ENCODE measurements at regions not wholly inside any gene's neighbourhood (a gene's known extent, or its start where the extent isn't known, plus 50 kb on each side); places are given as distances from the start of the nearest gene placed in this dataset.

GRCh38 chr2:220533485-220533884, 906.1 kb downstream of the SLC4A3 start:
- H3K27ac ChIP-seq (ENCODE audit: low read depth in 1 of 2, low read length in 2 of 2) = no peak overlapping the region
- H3K4me3 Mint-ChIP-seq = no peak overlapping the region
- no peak for ATAC-seq (ENCODE audit: poor library complexity)

GRCh38 chr2:220539481-220539880, 912.1 kb downstream of the SLC4A3 start:
- Mint-ChIP-seq H3K27ac (no peak overlapping the region), H3K4me1 (ENCODE audit: low read depth) (no peaks in the 10 kb centered on the region), H3K9me3 (peaks cover 12% of the 10 kb centered on the region), H3K4me3 (no peak overlapping the region), H3K36me3 (ENCODE audit: low read depth) (no peaks in the 10 kb centered on the region), H3K27me3 (no peaks in the 10 kb centered on the region)
- no peaks in the 10 kb centered on the region for H3K4me1 ChIP-seq (ENCODE audit: insufficient read depth, low read length)
- no peak overlapping the region for H3K4me3 ChIP-seq (ENCODE audit: low read length)
- DNase-seq (no peak), ATAC-seq (ENCODE audit: poor library complexity) (no peak)
- no peaks in the 10 kb centered on the region for H3K36me3 ChIP-seq (ENCODE audit: insufficient read depth, low read length)
- no peak for TF ChIP-seq CTCF (IDR thresholded peaks at IDR 0.05)
- no peak overlapping the region for H3K27ac ChIP-seq (ENCODE audit: low read depth in 1 of 2, low read length in 2 of 2)
- H3K9me3 ChIP-seq (ENCODE audit: control insufficient read depth in 1 of 2, insufficient read depth in 1 of 2, low read length in 2 of 2) = no peaks in the 10 kb centered on the region
- intact Hi-C loops (cut with DNase I, micrococcal nuclease) = no loop called here
- ChIA-PET POLR2A (no interaction called here), CTCF (no interaction called here)
- no peaks in the 10 kb centered on the region for H3K27me3 ChIP-seq (ENCODE audit: control insufficient read depth in 1 of 2, insufficient read depth in 2 of 2, low read length in 2 of 2)

More at GRCh38 chr2:220533485-220533884, 906.1 kb downstream of the SLC4A3 start:
- H3K27me3 ChIP-seq (ENCODE audit: control insufficient read depth in 1 of 2, insufficient read depth in 2 of 2, low read length in 2 of 2) = no peaks in the 10 kb centered on the region
- Mint-ChIP-seq H3K36me3 (ENCODE audit: low read depth) (no peaks in the 10 kb centered on the region), H3K9me3 (peaks cover 8% of the 10 kb centered on the region), H3K27ac (no peak overlapping the region), H3K4me1 (ENCODE audit: low read depth) (no peaks in the 10 kb centered on the region), H3K27me3 (no peaks in the 10 kb centered on the region)
- DNase-seq = no peak
- TF ChIP-seq CTCF (IDR thresholded peaks at IDR 0.05) = no peak
- H3K4me3 ChIP-seq (ENCODE audit: low read length) = no peak overlapping the region
- ChIA-PET CTCF (interaction anchor here (0.6 kb wide), 1 partner anchor 21 kb away, joined by 3 read pairs; no protein-coding TSS in a partner anchor), POLR2A (no interaction called here)
- H3K4me1 ChIP-seq (ENCODE audit: insufficient read depth, low read length) = no peaks in the 10 kb centered on the region
- peaks cover 0 to 3% of the 10 kb centered on the region in 2 experiments for H3K9me3 ChIP-seq (ENCODE audit: control insufficient read depth in 1 of 2, insufficient read depth in 1 of 2, low read length in 2 of 2)
- no peaks in the 10 kb centered on the region for H3K36me3 ChIP-seq (ENCODE audit: insufficient read depth, low read length)
- intact Hi-C loops (cut with DNase I, micrococcal nuclease) = no loop called here

GRCh38 chr2:220544049-220544448, 916.6 kb downstream of the SLC4A3 start:
- no peaks in the 10 kb centered on the region for H3K4me1 ChIP-seq (ENCODE audit: insufficient read depth, low read length)
- CTCF ChIA-PET = no interaction called here
- no peak for ATAC-seq (ENCODE audit: poor library complexity)
- DNase-seq = no peak
- H3K27me3 ChIP-seq (ENCODE audit: control insufficient read depth in 1 of 2, insufficient read depth in 2 of 2, low read length in 2 of 2) = no peaks in the 10 kb centered on the region
- peaks cover 12% of the 10 kb centered on the region for H3K9me3 Mint-ChIP-seq
- H3K4me1 Mint-ChIP-seq (ENCODE audit: low read depth) = no peaks in the 10 kb centered on the region
- TF ChIP-seq CTCF (IDR thresholded peaks at IDR 0.05) = no peak
- no peaks in the 10 kb centered on the region for H3K27me3 Mint-ChIP-seq
- intact Hi-C loops (cut with DNase I, micrococcal nuclease) = no loop called here
- POLR2A ChIA-PET = no interaction called here
- H3K36me3 Mint-ChIP-seq (ENCODE audit: low read depth) = no peaks in the 10 kb centered on the region
- no peak overlapping the region for H3K27ac ChIP-seq (ENCODE audit: low read depth in 1 of 2, low read length in 2 of 2)
- no peak overlapping the region for H3K4me3 Mint-ChIP-seq
- H3K36me3 ChIP-seq (ENCODE audit: insufficient read depth, low read length) = no peaks in the 10 kb centered on the region
- no peaks in the 10 kb centered on the region for H3K9me3 ChIP-seq (ENCODE audit: control insufficient read depth in 1 of 2, insufficient read depth in 1 of 2, low read length in 2 of 2)
- no peak overlapping the region for H3K4me3 ChIP-seq (ENCODE audit: low read length)
- H3K27ac Mint-ChIP-seq = no peak overlapping the region
